ENCODE measurements at regions not wholly inside any gene's neighbourhood (a gene's known extent, or its start where the extent isn't known, plus 50 kb on each side); places are given as distances from the start of the nearest gene placed in this dataset.

DNA sequence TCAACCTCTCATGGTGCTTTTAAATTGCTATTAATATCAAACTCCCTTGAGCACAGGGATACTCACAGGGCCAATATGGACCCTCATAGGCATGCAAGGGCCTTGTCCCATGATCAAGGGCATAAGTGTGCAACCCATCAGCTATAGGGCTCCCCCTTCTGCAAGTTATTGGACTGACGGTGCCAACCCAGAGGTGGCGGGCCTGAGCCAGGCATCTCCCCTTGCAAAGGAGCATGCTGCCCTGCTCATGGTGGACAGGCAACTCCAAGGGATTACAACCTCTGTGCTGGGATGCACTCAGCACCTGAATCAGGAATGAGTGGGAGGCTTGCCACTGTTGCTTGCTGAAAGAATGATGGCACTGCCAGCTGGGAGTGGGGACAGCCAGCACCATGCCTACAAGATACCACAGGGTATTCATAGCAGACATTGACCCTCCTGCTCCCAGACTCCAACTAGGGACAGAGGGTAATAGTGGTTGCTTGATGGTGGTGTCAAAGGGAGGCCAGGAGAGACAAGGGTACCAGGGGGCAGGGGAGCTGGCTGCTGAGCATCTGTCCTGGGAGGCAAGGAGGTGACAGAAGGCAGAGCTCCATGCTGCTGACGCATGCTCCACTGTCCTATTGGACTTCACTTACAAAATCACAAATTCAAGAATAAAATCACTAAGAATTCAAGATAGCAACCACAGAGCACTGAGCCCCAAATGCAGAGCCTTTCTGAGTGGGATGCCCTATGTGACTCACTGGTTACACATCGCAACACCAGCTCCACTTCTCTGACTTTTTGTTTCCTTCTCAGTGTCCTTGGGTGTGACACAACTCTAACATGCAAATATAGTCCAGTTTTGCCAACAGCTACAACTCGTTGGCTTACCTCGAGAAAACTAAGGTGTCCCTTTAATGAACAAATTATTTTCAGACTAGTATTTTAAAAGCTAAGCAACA lies 157.1 kb upstream of the CCDC150 start:
- H3K27ac ChIP-seq: no peak overlapping the region
- TF ChIP-seq POLR2A (IDR thresholded peaks at IDR 0.05): no peak
- TF ChIP-seq, protein P1, sequence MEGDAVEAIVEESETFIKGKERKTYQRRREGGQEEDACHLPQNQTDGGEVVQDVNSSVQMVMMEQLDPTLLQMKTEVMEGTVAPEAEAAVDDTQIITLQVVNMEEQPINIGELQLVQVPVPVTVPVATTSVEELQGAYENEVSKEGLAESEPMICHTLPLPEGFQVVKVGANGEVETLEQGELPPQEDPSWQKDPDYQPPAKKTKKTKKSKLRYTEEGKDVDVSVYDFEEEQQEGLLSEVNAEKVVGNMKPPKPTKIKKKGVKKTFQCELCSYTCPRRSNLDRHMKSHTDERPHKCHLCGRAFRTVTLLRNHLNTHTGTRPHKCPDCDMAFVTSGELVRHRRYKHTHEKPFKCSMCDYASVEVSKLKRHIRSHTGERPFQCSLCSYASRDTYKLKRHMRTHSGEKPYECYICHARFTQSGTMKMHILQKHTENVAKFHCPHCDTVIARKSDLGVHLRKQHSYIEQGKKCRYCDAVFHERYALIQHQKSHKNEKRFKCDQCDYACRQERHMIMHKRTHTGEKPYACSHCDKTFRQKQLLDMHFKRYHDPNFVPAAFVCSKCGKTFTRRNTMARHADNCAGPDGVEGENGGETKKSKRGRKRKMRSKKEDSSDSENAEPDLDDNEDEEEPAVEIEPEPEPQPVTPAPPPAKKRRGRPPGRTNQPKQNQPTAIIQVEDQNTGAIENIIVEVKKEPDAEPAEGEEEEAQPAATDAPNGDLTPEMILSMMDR (IDR thresholded peaks at IDR 0.05): no peak
- DNase-seq (no peak), ATAC-seq (no peak)
- no peaks in the 10 kb centered on the region for H3K27me3 ChIP-seq
- no peaks in the 10 kb centered on the region for H3K9me3 ChIP-seq
- WGBS, 2 donors: 64 to 75% methylated on average over 5 to 6 of the region's 6 CpGs
- H3K4me1 ChIP-seq: no peaks in the 10 kb centered on the region
- no peaks in the 10 kb centered on the region for H3K36me3 ChIP-seq (replicated peaks in 1 of 2; ENCODE audit: insufficient read depth in 1 of 2, low read depth in 2 of 2)
- intact Hi-C loops (cut with DNase I): no loop called here
- H3K4me3 ChIP-seq: no peak overlapping the region

DNA sequence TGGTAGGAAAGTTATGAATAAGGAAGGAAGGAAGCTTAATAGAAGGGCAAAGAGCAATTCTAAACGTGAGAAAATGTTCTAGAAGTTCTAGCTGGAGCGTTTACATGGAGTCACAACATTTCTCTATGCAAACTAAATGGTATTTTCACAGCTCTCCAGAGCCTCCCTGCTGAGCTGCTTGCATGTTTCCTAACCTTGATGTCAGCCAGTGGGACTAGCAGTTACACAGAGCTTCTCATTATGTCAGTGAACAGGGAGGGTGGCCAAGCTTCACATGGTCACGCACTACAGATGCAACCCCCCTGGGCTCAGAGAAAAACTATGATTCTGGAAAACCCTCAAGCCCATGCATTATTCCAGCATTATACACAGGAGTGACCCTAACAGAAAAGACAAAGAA lies 153.4 kb upstream of the CCDC150 start:
- ATAC-seq (no peak), DNase-seq (no peak)
- H3K27ac ChIP-seq: no peak overlapping the region
- H3K4me3 ChIP-seq: no peak overlapping the region
- TF ChIP-seq POLR2A (IDR thresholded peaks at IDR 0.05): no peak
- TF ChIP-seq, protein P1 (IDR thresholded peaks at IDR 0.05): no peak
- intact Hi-C loops (cut with DNase I): no loop called here
- H3K27me3 ChIP-seq: no peaks in the 10 kb centered on the region
- H3K9me3 ChIP-seq: no peaks in the 10 kb centered on the region
- no peaks in the 10 kb centered on the region for H3K36me3 ChIP-seq (replicated peaks in 1 of 2; ENCODE audit: insufficient read depth in 1 of 2, low read depth in 2 of 2)
- WGBS, 2 donors: 53 to 61% methylated on average over 3 of the region's 3 CpGs
- H3K4me1 ChIP-seq: no peaks in the 10 kb centered on the region

DNA sequence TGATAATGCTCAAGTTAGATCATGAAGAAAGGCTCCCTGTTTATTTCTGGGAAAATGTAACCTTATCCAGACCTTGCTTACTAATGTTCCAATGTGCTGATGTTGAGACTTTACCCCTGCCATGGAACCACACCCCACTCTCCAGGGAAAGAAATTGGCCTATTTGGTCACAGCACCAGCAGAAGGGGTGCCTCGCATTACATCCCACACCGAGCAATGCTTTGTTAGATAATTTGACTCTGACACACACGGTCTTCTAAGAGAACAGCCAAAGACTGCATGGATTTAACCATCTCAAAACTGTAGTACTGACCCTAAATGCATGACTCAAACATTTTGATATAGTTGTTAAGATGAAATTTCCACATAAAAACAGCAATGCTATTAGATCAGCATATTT lies 152.1 kb upstream of the CCDC150 start:
- Histone ChIP-seq H3K4me3 (no peak overlapping the region), H3K4me1 (no peaks in the 10 kb centered on the region), H3K36me3 (replicated peaks in 1 of 2; ENCODE audit: insufficient read depth in 1 of 2, low read depth in 2 of 2) (no peaks in the 10 kb centered on the region), H3K27me3 (no peaks in the 10 kb centered on the region), H3K9me3 (no peaks in the 10 kb centered on the region), H3K27ac (no peak overlapping the region)
- no peak for ATAC-seq
- TF ChIP-seq POLR2A (IDR thresholded peaks at IDR 0.05): no peak
- TF ChIP-seq, protein P1 (IDR thresholded peaks at IDR 0.05): no peak
- DNase-seq: no peak
- intact Hi-C loops (cut with DNase I): no loop called here
- WGBS, 2 donors: 62 to 65% methylated on average over 3 of the region's 3 CpGs

DNA sequence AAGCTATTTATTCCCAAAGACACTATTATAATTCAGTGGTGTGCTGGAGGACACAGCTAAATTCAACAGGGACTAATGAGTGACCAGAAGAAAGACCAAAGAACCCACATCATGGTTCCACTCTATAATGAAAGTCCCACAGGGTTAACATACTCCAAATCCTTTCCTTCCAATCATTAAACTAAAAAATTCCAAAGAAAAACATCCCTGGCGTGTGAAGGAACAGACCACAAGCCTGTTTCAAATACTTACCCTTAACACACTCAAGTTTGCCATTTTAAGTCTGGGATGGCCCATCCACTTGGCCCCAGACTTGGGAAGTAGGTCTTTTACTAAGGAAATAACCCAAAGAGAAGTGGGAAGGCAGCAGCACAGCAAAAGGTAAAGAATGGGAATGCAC lies 150.1 kb upstream of the CCDC150 start:
- no peak for DNase-seq
- TF ChIP-seq POLR2A (IDR thresholded peaks at IDR 0.05): no peak
- TF ChIP-seq, protein P1 (IDR thresholded peaks at IDR 0.05): no peak
- Histone ChIP-seq H3K27me3 (no peaks in the 10 kb centered on the region), H3K9me3 (no peaks in the 10 kb centered on the region), H3K36me3 (replicated peaks in 1 of 2; ENCODE audit: insufficient read depth in 1 of 2, low read depth in 2 of 2) (no peaks in the 10 kb centered on the region), H3K27ac (no peak overlapping the region), H3K4me3 (no peak overlapping the region), H3K4me1 (no peaks in the 10 kb centered on the region)
- intact Hi-C loops (cut with DNase I): no loop called here
- 47 to 55% methylated on average over 1 of the region's 1 CpG for WGBS, 2 donors
- ATAC-seq: no peak

DNA sequence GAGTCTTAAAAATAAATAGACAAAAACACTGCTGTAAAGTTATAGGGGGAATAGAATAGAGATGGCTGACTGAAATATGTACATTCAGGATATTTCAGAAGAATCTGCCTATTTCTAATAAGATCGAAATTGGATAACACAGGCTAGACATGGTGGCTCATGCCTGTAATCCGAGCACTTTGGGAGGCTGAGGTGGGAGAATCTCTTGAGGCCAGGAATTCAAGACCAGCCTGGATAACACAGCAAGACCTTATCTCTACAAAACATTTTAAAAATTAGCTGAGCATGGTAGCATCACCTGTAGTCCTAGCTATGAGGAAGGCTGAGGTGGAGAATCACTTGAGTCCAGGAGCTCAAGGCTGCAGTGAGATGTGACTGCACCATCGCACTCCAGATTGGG lies 146.6 kb upstream of the CCDC150 start:
- ATAC-seq: no peak
- TF ChIP-seq, protein P1 (IDR thresholded peaks at IDR 0.05): no peak
- TF ChIP-seq POLR2A (IDR thresholded peaks at IDR 0.05): no peak

More for the DNA sequence above, 146.6 kb upstream of the CCDC150 start:
- Histone ChIP-seq H3K36me3 (replicated peaks in 1 of 2; ENCODE audit: insufficient read depth in 1 of 2, low read depth in 2 of 2) (no peaks in the 10 kb centered on the region), H3K4me3 (no peak overlapping the region), H3K27ac (no peak overlapping the region), H3K4me1 (no peaks in the 10 kb centered on the region), H3K9me3 (no peaks in the 10 kb centered on the region), H3K27me3 (no peaks in the 10 kb centered on the region)
- no peak for DNase-seq
- 55 to 63% methylated on average over 3 of the region's 3 CpGs for WGBS, 2 donors
- intact Hi-C loops (cut with DNase I): no loop called here
